GM12891 (cell line): ENCODE measurements at regions not wholly inside any gene's neighbourhood (a gene's known extent, or its start where the extent isn't known, plus 50 kb on each side); places are given as distances from the start of the nearest gene placed in this dataset.

Experiments
- PAX5 ChIP-seq: IDR thresholded peaks from 2 replicates; pipeline ENCODE4 v1.6.1; 2011; ENCODE audit warnings: low read length, moderate library complexity, mild to moderate bottlenecking; ENCODE audit not compliant: insufficient read depth, severe bottlenecking
- POLR2A ChIP-seq: IDR thresholded peaks from 2 replicates; pipeline ENCODE4 v1.6.1; 2011; ENCODE audit warnings: low read depth, low read length, control low read depth
- POLR2AphosphoS5 ChIP-seq: IDR thresholded peaks from 2 replicates; pipeline ENCODE4 v1.6.1; 2011; ENCODE audit warnings: low read depth, low read length, control low read depth

DNA sequence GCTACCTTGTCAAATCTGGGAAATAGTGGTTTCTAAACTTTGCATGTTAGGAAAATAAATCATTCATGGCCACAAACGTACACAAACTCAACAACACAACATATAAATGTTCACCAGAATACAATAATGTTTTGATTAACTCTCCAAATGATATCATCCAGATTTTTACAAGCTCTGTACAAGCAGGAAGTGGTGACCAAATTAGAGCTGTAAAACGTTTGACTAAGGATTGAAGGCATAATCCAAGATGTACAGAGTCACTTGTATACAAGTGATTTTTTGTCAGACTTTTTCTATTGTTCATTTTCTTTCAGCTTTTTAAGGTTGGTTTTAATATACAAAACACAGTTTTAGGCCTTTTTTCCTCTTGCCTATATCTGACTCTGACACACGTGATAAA is 748.4 kb upstream of the GRM7 start:
- no peak for TF ChIP-seq POLR2AphosphoS5
- no peak for TF ChIP-seq POLR2A
- no peak for TF ChIP-seq PAX5
